ENCODE measurements at regions not wholly inside any gene's neighbourhood (a gene's known extent, or its start where the extent isn't known, plus 50 kb on each side); places are given as distances from the start of the nearest gene placed in this dataset.

DNA sequence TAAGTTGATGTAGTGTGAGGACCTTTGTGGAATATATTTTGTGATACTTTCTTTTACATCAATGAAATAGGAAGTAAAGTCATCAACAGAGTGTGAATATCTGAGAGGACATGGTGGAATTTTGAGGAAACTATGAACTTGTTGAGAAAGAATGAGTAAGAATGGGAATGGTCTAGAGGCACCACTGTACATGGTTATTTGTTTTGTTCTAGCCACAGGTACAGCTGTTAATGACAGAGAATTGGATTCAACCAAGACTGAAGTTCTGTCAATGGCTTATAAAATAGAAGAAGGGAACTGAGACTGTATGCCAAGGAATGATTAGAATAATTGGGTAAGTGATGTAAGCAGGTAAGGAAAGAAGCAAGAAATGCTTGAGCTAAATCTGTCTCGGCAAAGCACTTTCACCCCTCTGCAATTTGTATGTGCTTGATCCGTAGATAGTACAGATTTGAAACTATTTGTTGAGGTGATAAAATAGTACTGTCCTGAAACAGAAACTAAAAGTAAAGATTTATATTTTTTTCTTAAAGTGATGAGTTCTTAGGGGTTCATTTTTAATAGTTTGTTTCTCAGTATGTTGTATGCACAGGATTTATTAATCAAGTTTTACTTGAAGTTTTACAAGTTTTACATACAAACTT, 468.8 kb upstream of the SMC2 start:
- FAIRE-seq, result no peak
- Histone ChIP-seq H3K9ac (ENCODE audit: low read length in 3 of 3) (no peak overlapping the region), H3K4me1 (ENCODE audit: control insufficient read depth in 2 of 3, insufficient read depth in 2 of 3, low read depth in 1 of 3, low read length in 3 of 3) (no peaks in the 10 kb centered on the region), H3K9me3 (ENCODE audit: control insufficient read depth in 2 of 3, insufficient read depth in 1 of 3, low read length in 3 of 3) (no peaks in the 10 kb centered on the region), H3K27me3 (ENCODE audit: control insufficient read depth, insufficient read depth, low read length) (no peaks in the 10 kb centered on the region), H3K4me3 (ENCODE audit: low read length in 3 of 3) (no peak overlapping the region), H3K36me3 (ENCODE audit: control insufficient read depth in 2 of 3, insufficient read depth in 3 of 3, low read length in 3 of 3) (no peaks in the 10 kb centered on the region), H3K27ac (ENCODE audit: low read depth in 2 of 2, low read length in 2 of 2) (no peak overlapping the region)
- TF ChIP-seq CTCF (IDR thresholded peaks at IDR 0.05; ENCODE audit: borderline replicate concordance, extremely low read depth, insufficient read depth), result no peak
- intact Hi-C loops (cut with DNase I), result no loop called here
- no peak for DNase-seq

DNA sequence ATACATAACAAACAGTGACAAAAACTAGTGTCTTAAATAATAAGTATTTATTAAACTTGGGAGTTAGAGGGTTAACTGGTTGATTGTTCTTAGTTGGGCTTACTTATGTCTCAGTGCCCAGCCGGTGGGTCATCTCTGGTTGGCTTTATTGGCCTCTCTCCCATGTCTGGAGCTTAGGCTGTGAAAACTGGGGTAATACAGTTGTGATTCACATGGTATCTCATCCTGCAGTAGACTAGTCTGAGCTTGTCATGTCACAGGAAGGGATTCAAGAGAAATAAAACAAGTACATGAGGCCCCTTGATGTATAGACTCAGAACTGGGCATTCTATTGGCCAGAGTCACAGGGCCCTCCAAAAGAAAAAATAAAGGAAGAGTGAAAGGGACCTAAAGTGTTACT, 466.4 kb upstream of the SMC2 start:
- no peak for DNase-seq
- FAIRE-seq, result no peak

DNA sequence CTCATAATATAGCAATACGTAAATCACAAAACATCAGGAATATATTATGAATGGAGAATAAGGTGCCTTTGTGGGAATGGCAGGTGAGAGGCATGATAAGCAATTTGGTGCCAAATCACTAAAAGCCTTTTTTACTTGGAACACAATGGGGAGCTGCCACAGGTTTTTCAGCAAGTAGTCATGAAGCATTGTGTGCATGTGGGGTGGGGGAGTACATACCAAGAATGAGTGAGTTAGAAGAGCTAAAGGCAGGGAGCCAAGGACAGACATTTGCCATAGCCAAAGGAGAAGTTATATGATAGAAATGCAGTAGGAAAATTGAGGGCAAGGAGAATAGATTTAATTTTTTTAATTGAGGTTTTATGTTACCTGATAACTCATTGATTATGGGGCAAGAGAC, 445.0 kb upstream of the SMC2 start:
- no peaks in the 10 kb centered on the region for H3K4me1 ChIP-seq (ENCODE audit: control insufficient read depth in 2 of 3, insufficient read depth in 2 of 3, low read depth in 1 of 3, low read length in 3 of 3)
- DNase-seq (no peak), FAIRE-seq (no peak)
- H3K4me3 ChIP-seq (ENCODE audit: low read length in 3 of 3), result no peak overlapping the region
- no peaks in the 10 kb centered on the region for H3K27me3 ChIP-seq (ENCODE audit: control insufficient read depth, insufficient read depth, low read length)
- intact Hi-C loops (cut with DNase I), result no loop called here
- TF ChIP-seq CTCF (IDR thresholded peaks at IDR 0.05; ENCODE audit: borderline replicate concordance, extremely low read depth, insufficient read depth), result no peak
- H3K27ac ChIP-seq (ENCODE audit: low read depth in 2 of 2, low read length in 2 of 2), result no peak overlapping the region
- no peaks in the 10 kb centered on the region for H3K36me3 ChIP-seq (ENCODE audit: control insufficient read depth in 2 of 3, insufficient read depth in 3 of 3, low read length in 3 of 3)
- no peak overlapping the region for H3K9ac ChIP-seq (ENCODE audit: low read length in 3 of 3)
- no peaks in the 10 kb centered on the region for H3K9me3 ChIP-seq (ENCODE audit: control insufficient read depth in 2 of 3, insufficient read depth in 1 of 3, low read length in 3 of 3)

More for the DNA sequence above, 466.4 kb upstream of the SMC2 start:
- Histone ChIP-seq H3K9ac (ENCODE audit: low read length in 3 of 3) (no peak overlapping the region), H3K27me3 (ENCODE audit: control insufficient read depth, insufficient read depth, low read length) (no peaks in the 10 kb centered on the region), H3K4me1 (ENCODE audit: control insufficient read depth in 2 of 3, insufficient read depth in 2 of 3, low read depth in 1 of 3, low read length in 3 of 3) (no peaks in the 10 kb centered on the region), H3K9me3 (ENCODE audit: control insufficient read depth in 2 of 3, insufficient read depth in 1 of 3, low read length in 3 of 3) (no peaks in the 10 kb centered on the region), H3K4me3 (ENCODE audit: low read length in 3 of 3) (no peak overlapping the region), H3K27ac (ENCODE audit: low read depth in 2 of 2, low read length in 2 of 2) (no peak overlapping the region), H3K36me3 (ENCODE audit: control insufficient read depth in 2 of 3, insufficient read depth in 3 of 3, low read length in 3 of 3) (no peaks in the 10 kb centered on the region)
- intact Hi-C loops (cut with DNase I), result no loop called here
- no peak for TF ChIP-seq CTCF (IDR thresholded peaks at IDR 0.05; ENCODE audit: borderline replicate concordance, extremely low read depth, insufficient read depth)

- no peak for TF ChIP-seq CTCF (IDR thresholded peaks at IDR 0.05; ENCODE audit: borderline replicate concordance, extremely low read depth, insufficient read depth)
- FAIRE-seq (no peak), DNase-seq (no peak)
- no peaks in the 10 kb centered on the region for H3K9me3 ChIP-seq (ENCODE audit: control insufficient read depth in 2 of 3, insufficient read depth in 1 of 3, low read length in 3 of 3)
- H3K4me3 ChIP-seq (ENCODE audit: low read length in 3 of 3), result no peak overlapping the region
- H3K27me3 ChIP-seq (ENCODE audit: control insufficient read depth, insufficient read depth, low read length), result no peaks in the 10 kb centered on the region
- no peak overlapping the region for H3K9ac ChIP-seq (ENCODE audit: low read length in 3 of 3)
- no peaks in the 10 kb centered on the region for H3K4me1 ChIP-seq (ENCODE audit: control insufficient read depth in 2 of 3, insufficient read depth in 2 of 3, low read depth in 1 of 3, low read length in 3 of 3)
- no peaks in the 10 kb centered on the region for H3K36me3 ChIP-seq (ENCODE audit: control insufficient read depth in 2 of 3, insufficient read depth in 3 of 3, low read length in 3 of 3)
- intact Hi-C loops (cut with DNase I), result no loop called here
- no peak overlapping the region for H3K27ac ChIP-seq (ENCODE audit: low read depth in 2 of 2, low read length in 2 of 2)
These were observed 436.0 kb upstream of the SMC2 start for GRCh38 chr9:103658156-103658555.

All from kidney (tissue), 13 donors.